HEK293 (cell line): ENCODE measurements at regions not wholly inside any gene's neighbourhood (a gene's known extent, or its start where the extent isn't known, plus 50 kb on each side); places are given as distances from the start of the nearest gene placed in this dataset.

Experiments used
- CTCF ChIA-PET: fragments of 350-600 bp; formaldehyde crosslinking; extraction: SDS; loops from one replicate; lab custom pipeline; 2021; ENCODE audit warnings: antibody characterized with exemption; lab: Yijun Ruan, JAX
- POLR2A ChIA-PET: fragments of 300-600 bp; formaldehyde crosslinking; extraction: SDS; loops from one replicate; lab custom pipeline; 2020; ENCODE audit warnings: antibody characterized with exemption, inconsistent platforms; lab: Yijun Ruan, JAX
- H3K27ac ChIP-seq: fragments of 200-500 bp; sonication (Bioruptor generic); 2 replicates; pipeline ENCODE4 v1.5.1; 2014; ENCODE audit warnings: low read depth, low read length, control low read depth, inconsistent platforms; ENCODE audit errors: extremely low read depth
- H3K36me3 ChIP-seq, 2 experiments: fragments of 200-500 bp in 1 of 2; sonication (Bioruptor generic) in 1 of 2; 1 replicate in 1 of 2; 2 replicates in 1 of 2; pipeline ENCODE4 v1.5.1; 2014 to 2017; ENCODE audit warnings: inconsistent platforms in 2 of 2, low read length in 2 of 2; ENCODE audit not compliant: control insufficient read depth in 2 of 2, insufficient read depth in 1 of 2
- H3K4me1 ChIP-seq: fragments of 200-500 bp; sonication (Bioruptor generic); 2 replicates; pipeline ENCODE4 v1.5.1; 2014; ENCODE audit warnings: mild to moderate bottlenecking, low read length, inconsistent platforms; ENCODE audit not compliant: control insufficient read depth, insufficient read depth
- H3K4me3 ChIP-seq: 2 replicates; pipeline ENCODE4 v1.5.1; 2011; ENCODE audit warnings: low read depth, mild to moderate bottlenecking, control low read depth, low read length, moderate library complexity
- H3K9me3 ChIP-seq: fragments of 200-500 bp; sonication (Bioruptor generic); 2 replicates; pipeline ENCODE4 v1.5.1; 2014; ENCODE audit warnings: low read depth, low read length, inconsistent platforms; ENCODE audit not compliant: control insufficient read depth, insufficient read depth
- AEBP2 ChIP-seq: fragments of 450-650 bp; formaldehyde crosslinking; IDR thresholded peaks from 2 replicates; pipeline ENCODE4 v1.5.1; 2016; ENCODE audit warnings: missing biosample characterization, missing genetic modification characterization, borderline replicate concordance
- BCL11A ChIP-seq: fragments of 450-650 bp; formaldehyde crosslinking; IDR thresholded peaks from 2 replicates; pipeline ENCODE4 v1.5.1; 2016; ENCODE audit warnings: low read depth, missing biosample characterization, missing genetic modification characterization
- INSM2 ChIP-seq: fragments of 450-650 bp; formaldehyde crosslinking; IDR thresholded peaks from 2 replicates; pipeline ENCODE4 v1.5.1; 2016; ENCODE audit warnings: missing biosample characterization, missing genetic modification characterization
- PATZ1 ChIP-seq: fragments of 450-650 bp; formaldehyde crosslinking; IDR thresholded peaks from 2 replicates; pipeline ENCODE4 v1.5.1; 2016; ENCODE audit warnings: missing biosample characterization, missing genetic modification characterization
- RBAK ChIP-seq: fragments of 450-650 bp; formaldehyde crosslinking; IDR thresholded peaks from 2 replicates; pipeline ENCODE4 v1.5.1; 2016; ENCODE audit warnings: missing biosample characterization, missing genetic modification characterization
- REPIN1 ChIP-seq: fragments of 450-650 bp; formaldehyde crosslinking; IDR thresholded peaks from 2 replicates; pipeline ENCODE4 v1.5.1; 2017; ENCODE audit warnings: missing biosample characterization, missing genetic modification characterization, low read depth
- SALL2 ChIP-seq: fragments of 450-650 bp; formaldehyde crosslinking; IDR thresholded peaks from 2 replicates; pipeline ENCODE4 v1.5.0; 2017; ENCODE audit warnings: missing biosample characterization, mild to moderate bottlenecking, missing genetic modification characterization, borderline replicate concordance
- SCRT2 ChIP-seq: fragments of 450-650 bp; formaldehyde crosslinking; IDR thresholded peaks from 2 replicates; pipeline ENCODE4 v1.5.1; 2016; ENCODE audit warnings: missing biosample characterization, missing genetic modification characterization
- ZFP37 ChIP-seq: fragments of 450-650 bp; formaldehyde crosslinking; IDR thresholded peaks from 2 replicates; pipeline ENCODE4 v1.5.1; 2016; ENCODE audit warnings: missing biosample characterization, missing genetic modification characterization
- ZNF114 ChIP-seq: fragments of 450-650 bp; formaldehyde crosslinking; IDR thresholded peaks from 2 replicates; pipeline ENCODE4 v1.5.0; 2017; ENCODE audit warnings: missing biosample characterization, missing genetic modification characterization
- ZNF391 ChIP-seq: fragments of 450-650 bp; formaldehyde crosslinking; IDR thresholded peaks from 2 replicates; pipeline ENCODE4 v1.5.1; 2016; ENCODE audit warnings: low read depth, missing biosample characterization, missing genetic modification characterization, borderline replicate concordance
- ZNF518A ChIP-seq: fragments of 450-650 bp; formaldehyde crosslinking; conservative IDR thresholded peaks from 2 replicates; pipeline ENCODE4 v1.5.1; 2016; ENCODE audit warnings: low read depth, missing biosample characterization, missing genetic modification characterization
- ZNF521 ChIP-seq: fragments of 450-650 bp; formaldehyde crosslinking; IDR thresholded peaks from 2 replicates; pipeline ENCODE4 v1.5.1; 2017; ENCODE audit warnings: missing biosample characterization, mild to moderate bottlenecking, missing genetic modification characterization
- ZNF529 ChIP-seq: fragments of 450-650 bp; formaldehyde crosslinking; IDR thresholded peaks from 2 replicates; pipeline ENCODE4 v1.5.1; 2017; ENCODE audit warnings: missing genetic modification characterization, missing biosample characterization; ENCODE audit not compliant: insufficient replicate concordance
- ZNF548 ChIP-seq: fragments of 450-650 bp; formaldehyde crosslinking; IDR thresholded peaks from 2 replicates; pipeline ENCODE4 v1.5.1; 2016; ENCODE audit warnings: missing biosample characterization, missing genetic modification characterization
- ZNF560 ChIP-seq: fragments of 450-650 bp; formaldehyde crosslinking; IDR thresholded peaks from 2 replicates; pipeline ENCODE4 v1.5.1; 2017; ENCODE audit warnings: missing biosample characterization, missing genetic modification characterization, borderline replicate concordance
- ZNF585B ChIP-seq: fragments of 450-650 bp; formaldehyde crosslinking; IDR thresholded peaks from 2 replicates; pipeline ENCODE4 v1.5.1; 2016; ENCODE audit warnings: missing biosample characterization, missing genetic modification characterization
- ZNF623 ChIP-seq: fragments of 450-650 bp; formaldehyde crosslinking; IDR thresholded peaks from 2 replicates; pipeline ENCODE4 v1.5.1; 2016; ENCODE audit warnings: missing biosample characterization, missing genetic modification characterization
- ZNF654 ChIP-seq: fragments of 450-650 bp; formaldehyde crosslinking; IDR thresholded peaks from 2 replicates; pipeline ENCODE4 v1.5.1; 2016; ENCODE audit warnings: low read depth, missing biosample characterization, missing genetic modification characterization
- ZNF707 ChIP-seq: fragments of 450-650 bp; formaldehyde crosslinking; IDR thresholded peaks from 2 replicates; pipeline ENCODE4 v1.5.1; 2016; ENCODE audit warnings: missing biosample characterization, missing genetic modification characterization
- ZNF76 ChIP-seq: fragments of 450-650 bp; formaldehyde crosslinking; IDR thresholded peaks from 2 replicates; pipeline ENCODE4; 2016; ENCODE audit warnings: low read depth, missing biosample characterization, missing genetic modification characterization, borderline replicate concordance
- ZNF777 ChIP-seq: fragments of 450-650 bp; formaldehyde crosslinking; IDR thresholded peaks from 2 replicates; pipeline ENCODE4 v1.5.1; 2017; ENCODE audit warnings: missing biosample characterization, missing genetic modification characterization, borderline replicate concordance

- H3K4me3 ChIP-seq: no peak overlapping the region
- H3K27ac ChIP-seq: no peak overlapping the region
- TF ChIP-seq ZNF654 (tag by site-specific recombination): 0 out of 2 replicates have a peak, but pooled peaks have one; percentile 5
- TF ChIP-seq ZNF391 (tag by site-specific recombination): no peak
- no peaks in the 10 kb centered on the region for H3K36me3 ChIP-seq
- no peaks in the 10 kb centered on the region for H3K9me3 ChIP-seq
- H3K4me1 ChIP-seq: no peaks in the 10 kb centered on the region
- ChIA-PET CTCF (interaction anchor here (0.8 to 1.2 kb wide), 2 partner anchors 93 to 624 kb away, joined by 3 to 4 read pairs; no protein-coding TSS in a partner anchor), POLR2A (no interaction called here)
Observed at GRCh38 chr5:39691993-39692392, 267.2 kb upstream of the DAB2 start.

- POLR2A ChIA-PET: no interaction called here
- Histone ChIP-seq H3K36me3 (no peaks in the 10 kb centered on the region), H3K4me1 (no peaks in the 10 kb centered on the region), H3K27ac (no peak overlapping the region), H3K9me3 (no peaks in the 10 kb centered on the region), H3K4me3 (no peak overlapping the region)
- TF ChIP-seq SALL2 (tag by site-specific recombination) (no peak), SCRT2 (tag by site-specific recombination) (no peak), ZFP37 (tag by site-specific recombination) (no peak), ZNF518A (tag by site-specific recombination) (no peak), ZNF521 (tag by site-specific recombination) (no peak), AEBP2 (tag by site-specific recombination) (no peak), BCL11A (tag by site-specific recombination) (no peak), ZNF777 (tag by site-specific recombination) (no peak), ZNF560 (tag by site-specific recombination) (no peak)
- CTCF ChIA-PET: interaction anchor here (0.6 to 1.2 kb wide), 3 partner anchors 11 to 1946 kb away, joined by 3 to 4 read pairs (median 3); no protein-coding TSS in a partner anchor
Observed at GRCh38 chr5:39691136-39691535, 266.4 kb upstream of the DAB2 start.

GRCh38 chr5:39689919-39690318 is 265.1 kb upstream of the DAB2 start:
- Histone ChIP-seq H3K36me3 (no peaks in the 10 kb centered on the region), H3K4me3 (no peak overlapping the region), H3K4me1 (no peaks in the 10 kb centered on the region), H3K9me3 (no peaks in the 10 kb centered on the region), H3K27ac (no peak overlapping the region)
- CTCF ChIA-PET: no interaction called here
- POLR2A ChIA-PET: interaction anchor here (0.5 kb wide), 1 partner anchor 139 kb away, joined by 5 read pairs; no protein-coding TSS in a partner anchor
- TF ChIP-seq INSM2 (tag by site-specific recombination) (no peak), ZNF548 (tag by site-specific recombination) (no peak), ZNF114 (tag by site-specific recombination) (no peak), PATZ1 (tag by site-specific recombination) (no peak), ZNF76 (tag by site-specific recombination) (no peak), ZNF623 (tag by site-specific recombination) (no peak), RBAK (tag by site-specific recombination) (no peak), ZNF529 (no peak), REPIN1 (tag by site-specific recombination) (no peak), ZNF707 (tag by site-specific recombination) (no peak), ZNF585B (tag by site-specific recombination) (no peak)
